HepG2 (cell line): ENCODE measurements at regions not wholly inside any gene's neighbourhood (a gene's known extent, or its start where the extent isn't known, plus 50 kb on each side); places are given as distances from the start of the nearest gene placed in this dataset.
"Not testable (repeated sequence)": the region's sequence is repeated elsewhere in the genome, so short reads cannot be mapped to it uniquely, and the experiment has no call there.

Experiments used
- ATAC-seq: fragments of 200-7000 bp; cut with Tn5 transposase; 3 replicates; pipeline ENCODE4 v1.9.1; 2020; ENCODE audit warnings: mild to moderate bottlenecking, moderate library complexity
- BruUV-seq: library from RNA; stranded (reverse); fragments of 400-500 nt; replicated peaks from 2 replicates; lab custom pipeline; 2021; lab: Mats Ljungman, UMichigan
- CTCF ChIA-PET: fragments of 300-600 bp; formaldehyde crosslinking; extraction: SDS; loops from one replicate; lab custom pipeline; 2021; ENCODE audit warnings: low total read pairs, inconsistent platforms, low intra/inter-chr PET ratio; lab: Yijun Ruan, JAX
- POLR2A ChIA-PET: fragments of 350-600 bp; sonication (Branson Sonifier 250); formaldehyde crosslinking; loops from one replicate; lab custom pipeline; 2020; ENCODE audit warnings: antibody characterized with exemption, inconsistent platforms; lab: Yijun Ruan, JAX
- DNase-seq: peaks from one replicate; pipeline ENCODE4 v3.0.0-alpha.2; 2015; ENCODE audit warnings: low spot score
- FAIRE-seq: peaks from 3 replicates; lab custom pipeline; 2011; peaks lifted over from hg19 to GRCh38; lab: Jason Lieb, UNC
- H2AFZ ChIP-seq: one replicate; pipeline ENCODE4 v1.6.1; 2011; ENCODE audit warnings: low read length, inconsistent platforms
- H3K27ac ChIP-seq: fragments of 300-600 bp; 3 replicates; pipeline ENCODE4 v1.8.0; 2011; ENCODE audit warnings: mixed run types, mild to moderate bottlenecking, mixed read lengths, low read length, inconsistent platforms; ENCODE audit not compliant: insufficient read depth; ENCODE audit errors: extremely low read length
- H3K27me3 ChIP-seq, 2 experiments: fragments of 200-600 bp in 1 of 2; 2 replicates in 1 of 2; 3 replicates in 1 of 2; pipeline versions ENCODE4 v1.6.0 to v1.8.0; 2011; ENCODE audit warnings: low read length in 2 of 2, mild to moderate bottlenecking in 2 of 2, moderate library complexity in 2 of 2, inconsistent platforms in 1 of 2; ENCODE audit not compliant: insufficient read depth in 2 of 2, control insufficient read depth in 1 of 2
- H3K36me3 ChIP-seq, 2 experiments: fragments of 200-600 bp in 1 of 2; replicated peaks in 1 of 2; 2 replicates in 1 of 2; 3 replicates in 1 of 2; pipeline versions ENCODE4 v1.5.1 to v1.8.0; 2011; ENCODE audit warnings: low read length in 2 of 2, inconsistent platforms in 1 of 2; ENCODE audit not compliant: insufficient read depth in 2 of 2, control insufficient read depth in 1 of 2
- H3K4me1 ChIP-seq: 2 replicates; pipeline ENCODE4 v1.5.1; 2012; ENCODE audit warnings: low read length, inconsistent platforms; ENCODE audit not compliant: insufficient read depth
- H3K4me2 ChIP-seq: 2 replicates; pipeline ENCODE4 v1.6.0; 2011; ENCODE audit warnings: low read depth, low read length, inconsistent platforms
- H3K4me3 ChIP-seq, 3 experiments: fragments of 200-600 bp in 1 of 3; sonication (generic), shearing (Covaris generic) in 1 of 3; replicated peaks in 1 of 3; 2 replicates each; pipeline ENCODE4 v1.5.1; 2011 to 2016; ENCODE audit warnings: low read length in 3 of 3, inconsistent platforms in 2 of 3, low read depth in 2 of 3, mild to moderate bottlenecking in 2 of 3, control low read depth in 1 of 3, mixed read lengths in 1 of 3; ENCODE audit not compliant: insufficient read depth in 1 of 3
- H3K79me2 ChIP-seq: one replicate; pipeline ENCODE4 v1.6.1; 2011; ENCODE audit warnings: low read length, inconsistent platforms; ENCODE audit not compliant: insufficient read depth
- H3K9ac ChIP-seq: 2 replicates; pipeline ENCODE4 v1.6.0; 2011; ENCODE audit warnings: mild to moderate bottlenecking, low read depth, low read length, inconsistent platforms; ENCODE audit not compliant: insufficient read depth
- H3K9me3 ChIP-seq: 2 replicates; pipeline ENCODE4 v1.5.1; 2012; ENCODE audit warnings: mild to moderate bottlenecking, low read length
- H4K20me1 ChIP-seq: 2 replicates; pipeline ENCODE4 v1.6.0; 2011; ENCODE audit warnings: inconsistent platforms, mild to moderate bottlenecking, low read length, moderate library complexity; ENCODE audit not compliant: insufficient read depth
- FOSL1 ChIP-seq: sonication (generic); formaldehyde crosslinking; IDR thresholded peaks from 2 replicates; pipeline ENCODE4 v1.9.0; 2021; ENCODE audit warnings: missing genetic modification reagents, borderline replicate concordance
- IRX3 ChIP-seq: sonication (generic); formaldehyde crosslinking; IDR thresholded peaks from 2 replicates; pipeline ENCODE4 v1.8.1; 2023; ENCODE audit warnings: mild to moderate bottlenecking, low read depth, missing genetic modification reagents, borderline replicate concordance
- LCORL ChIP-seq, 2 experiments: fragments of 450-650 bp in 1 of 2; sonication (generic) in 1 of 2; formaldehyde crosslinking in 1 of 2; IDR thresholded peaks; 2 replicates each; pipeline versions ENCODE4 v1.5.0 to v1.6.1; 2017 to 2020; ENCODE audit warnings: antibody characterized with exemption in 1 of 2, missing genetic modification reagents in 1 of 2
- MED13 ChIP-seq: sonication (generic); formaldehyde crosslinking; IDR thresholded peaks from 2 replicates; pipeline ENCODE4 v1.5.0; 2020; ENCODE audit warnings: missing genetic modification reagents
- NFKB2 ChIP-seq: sonication (generic); formaldehyde crosslinking; IDR thresholded peaks from 2 replicates; pipeline ENCODE4 v1.4.0; 2020; ENCODE audit warnings: missing genetic modification reagents, borderline replicate concordance
- ZNF24 ChIP-seq: fragments of 450-650 bp; IDR thresholded peaks from 2 replicates; pipeline ENCODE4 v1.6.1; 2017; ENCODE audit warnings: antibody characterized with exemption, mild to moderate bottlenecking
- WGBS: methylation state at CpG from one replicate; pipeline ENCODE4 v1.1.6; 2017; ENCODE audit warnings: low lambda C conversion rate; 5-methylcytosine and 5-hydroxymethylcytosine counted together
- in situ Hi-C: cut with HindIII; loops from 2 replicates; pipeline ENCODE4 v1.10.0; 2017; ENCODE audit warnings: low pct_unique_long_range_greater_than_20kb; ENCODE audit not compliant: extremely low pct_ligation_motif_present
- intact Hi-C: fragments of 100-400 bp; cut with micrococcal nuclease; formaldehyde crosslinking; loops from one replicate; pipeline ENCODE4 v1.10.0; 2022; ENCODE audit not compliant: unreplicated experiment
- TF ChIP-seq, protein P1 (sequence below): sonication (generic); formaldehyde crosslinking; IDR thresholded peaks from 2 replicates; pipeline ENCODE4 v1.5.0; 2020; ENCODE audit warnings: mild to moderate bottlenecking, missing genetic modification reagents, borderline replicate concordance

DNA sequence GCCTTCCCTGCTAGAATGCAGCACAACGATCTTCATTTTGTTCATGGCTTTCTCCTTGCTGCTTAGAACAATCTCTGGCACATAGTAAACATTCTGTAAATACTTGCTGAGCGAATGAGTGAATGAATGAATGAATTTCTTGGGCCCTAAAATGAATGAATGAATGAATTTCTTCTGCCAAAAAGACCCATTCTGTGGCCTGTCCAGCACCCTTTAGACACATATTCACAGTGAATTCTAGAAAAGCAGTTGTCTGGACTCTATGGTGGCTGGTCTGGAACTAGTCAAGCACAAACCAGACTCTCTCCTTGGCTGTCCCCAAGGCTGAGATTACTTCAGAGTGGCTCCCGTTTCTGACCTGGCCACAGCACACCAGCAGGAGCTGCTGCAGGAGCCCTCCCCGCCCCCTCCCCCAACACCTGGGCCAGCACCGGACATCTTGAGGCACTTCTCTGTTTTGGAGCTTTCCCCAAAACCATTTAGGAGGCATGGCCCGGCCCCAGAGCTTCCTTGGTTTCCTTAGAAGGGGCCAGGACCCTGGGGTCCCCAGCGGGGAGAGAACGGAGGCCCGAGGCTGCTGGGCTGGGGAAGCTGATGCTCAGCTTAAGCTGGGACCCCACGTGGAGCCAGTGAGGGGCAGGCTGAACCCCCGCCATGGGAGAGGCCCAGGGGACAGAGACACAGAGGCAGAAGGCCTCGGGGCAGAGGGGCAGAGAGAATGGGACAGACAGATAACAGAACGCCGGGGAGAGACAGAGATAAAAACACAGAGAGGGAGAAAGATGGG, 159.0 kb downstream of the ZFP36L2 start:
- no peak overlapping the region for H3K4me3 ChIP-seq
- in situ Hi-C loops = no loop called here
- peaks cover 53% of the 10 kb centered on the region for H3K4me1 ChIP-seq
- H3K79me2 ChIP-seq = no peaks in the 10 kb centered on the region
- H2AFZ ChIP-seq = no peak overlapping the region
- DNase-seq = no peak
- POLR2A ChIA-PET = no interaction called here
- CTCF ChIA-PET = no interaction called here
- no peaks in the 10 kb centered on the region for H3K9me3 ChIP-seq
- peak; percentile 12 for FAIRE-seq
- ATAC-seq = no peak
- no peak overlapping the region for H3K27ac ChIP-seq
- H3K36me3 ChIP-seq = no peaks in the 10 kb centered on the region
- H3K27me3 ChIP-seq = no peaks in the 10 kb centered on the region
- 83% methylated on average over 14 of the region's 14 CpGs for WGBS
- intact Hi-C loops = no loop called here
- H3K9ac ChIP-seq = no peak overlapping the region
- TF ChIP-seq ZNF24 = peak; percentile 77; the same call in 1 of the 2 replicates
- no peak for TF ChIP-seq FOSL1 (CRISPR knock-in tag)
- no peak for TF ChIP-seq IRX3 (CRISPR knock-in tag)
- TF ChIP-seq MED13 = no peak
- TF ChIP-seq NFKB2 (CRISPR knock-in tag) = no peak
- H3K4me2 ChIP-seq = no peak overlapping the region
- no peaks in the 10 kb centered on the region for H4K20me1 ChIP-seq
- BruUV-seq = no TSS peak

GRCh38 chr2:43066541-43067253, 159.7 kb downstream of the ZFP36L2 start:
- BruUV-seq; H3K27ac ChIP-seq; FAIRE-seq; TF ChIP-seq LCORL (IDR thresholded peaks at IDR 0.05): not testable (repeated sequence)
- 0 out of 2 replicates have a peak, but pooled peaks have one; percentile 27 for TF ChIP-seq LCORL (CRISPR knock-in tag; IDR thresholded peaks at IDR 0.05)
- TF ChIP-seq, protein P1, sequence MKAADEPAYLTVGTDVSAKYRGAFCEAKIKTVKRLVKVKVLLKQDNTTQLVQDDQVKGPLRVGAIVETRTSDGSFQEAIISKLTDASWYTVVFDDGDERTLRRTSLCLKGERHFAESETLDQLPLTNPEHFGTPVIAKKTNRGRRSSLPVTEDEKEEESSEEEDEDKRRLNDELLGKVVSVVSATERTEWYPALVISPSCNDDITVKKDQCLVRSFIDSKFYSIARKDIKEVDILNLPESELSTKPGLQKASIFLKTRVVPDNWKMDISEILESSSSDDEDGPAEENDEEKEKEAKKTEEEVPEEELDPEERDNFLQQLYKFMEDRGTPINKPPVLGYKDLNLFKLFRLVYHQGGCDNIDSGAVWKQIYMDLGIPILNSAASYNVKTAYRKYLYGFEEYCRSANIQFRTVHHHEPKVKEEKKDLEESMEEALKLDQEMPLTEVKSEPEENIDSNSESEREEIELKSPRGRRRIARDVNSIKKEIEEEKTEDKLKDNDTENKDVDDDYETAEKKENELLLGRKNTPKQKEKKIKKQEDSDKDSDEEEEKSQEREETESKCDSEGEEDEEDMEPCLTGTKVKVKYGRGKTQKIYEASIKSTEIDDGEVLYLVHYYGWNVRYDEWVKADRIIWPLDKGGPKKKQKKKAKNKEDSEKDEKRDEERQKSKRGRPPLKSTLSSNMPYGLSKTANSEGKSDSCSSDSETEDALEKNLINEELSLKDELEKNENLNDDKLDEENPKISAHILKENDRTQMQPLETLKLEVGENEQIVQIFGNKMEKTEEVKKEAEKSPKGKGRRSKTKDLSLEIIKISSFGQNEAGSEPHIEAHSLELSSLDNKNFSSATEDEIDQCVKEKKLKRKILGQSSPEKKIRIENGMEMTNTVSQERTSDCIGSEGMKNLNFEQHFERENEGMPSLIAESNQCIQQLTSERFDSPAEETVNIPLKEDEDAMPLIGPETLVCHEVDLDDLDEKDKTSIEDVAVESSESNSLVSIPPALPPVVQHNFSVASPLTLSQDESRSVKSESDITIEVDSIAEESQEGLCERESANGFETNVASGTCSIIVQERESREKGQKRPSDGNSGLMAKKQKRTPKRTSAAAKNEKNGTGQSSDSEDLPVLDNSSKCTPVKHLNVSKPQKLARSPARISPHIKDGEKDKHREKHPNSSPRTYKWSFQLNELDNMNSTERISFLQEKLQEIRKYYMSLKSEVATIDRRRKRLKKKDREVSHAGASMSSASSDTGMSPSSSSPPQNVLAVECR (CRISPR knock-in tag) = 0 out of 2 replicates have a peak, but pooled peaks have one; percentile 20

More at GRCh38 chr2:43066541-43067253, 159.7 kb downstream of the ZFP36L2 start:
- H3K9ac ChIP-seq, H3K9me3 ChIP-seq, intact Hi-C loops, H3K79me2 ChIP-seq, H3K4me3 ChIP-seq, ATAC-seq, in situ Hi-C loops, DNase-seq, H4K20me1 ChIP-seq, H3K27me3 ChIP-seq, H3K36me3 ChIP-seq, H2AFZ ChIP-seq, CTCF ChIA-PET: not testable (repeated sequence)
- 82% methylated on average over 17 of the region's 20 CpGs for WGBS
- 0 out of 2 replicates have a peak overlapping the region, but pooled peaks have one; percentile 10 for H3K4me2 ChIP-seq
- H3K4me1 ChIP-seq = peaks cover 45% of the 10 kb centered on the region
- POLR2A ChIA-PET = interaction anchor here (1.1 kb wide), 1 partner anchor 87 kb away, joined by 3 read pairs; no protein-coding TSS in a partner anchor
